Liver (tissue), 3 donors: ENCODE measurements at regions not wholly inside any gene's neighbourhood (a gene's known extent, or its start where the extent isn't known, plus 50 kb on each side); places are given as distances from the start of the nearest gene placed in this dataset.

Experiments used
- EGR1 ChIP-seq, 2 donors: IDR thresholded peaks; 2 replicates each; pipeline ENCODE4 v1.6.1; 2016 to 2018; ENCODE audit warnings: antibody characterized with exemption in 2 of 2, low read depth in 2 of 2
- JUND ChIP-seq, 2 donors: IDR thresholded peaks; 2 replicates each; pipeline ENCODE4 v1.6.1; 2016; ENCODE audit warnings: antibody characterized with exemption in 2 of 2
- NR2F2 ChIP-seq: IDR thresholded peaks from 2 replicates; pipeline ENCODE4 v1.6.1; 2016; ENCODE audit warnings: antibody characterized with exemption
- RAD21 ChIP-seq, 2 donors: IDR thresholded peaks; 2 replicates each; pipeline ENCODE4 v1.6.1; 2016; ENCODE audit warnings: antibody characterized with exemption in 2 of 2, mild to moderate bottlenecking in 2 of 2
- RXRA ChIP-seq, 2 donors: IDR thresholded peaks; 2 replicates each; pipeline ENCODE4 v1.6.1; 2017 to 2018; ENCODE audit warnings: antibody characterized with exemption in 2 of 2, mild to moderate bottlenecking in 1 of 2
- SP1 ChIP-seq: IDR thresholded peaks from 2 replicates; pipeline ENCODE4 v1.6.1; 2018; ENCODE audit warnings: antibody characterized with exemption, mild to moderate bottlenecking
- TAF1 ChIP-seq: conservative IDR thresholded peaks from 2 replicates; pipeline ENCODE4 v1.6.1; 2016; ENCODE audit warnings: antibody characterized with exemption, mild to moderate bottlenecking
- YY1 ChIP-seq: IDR thresholded peaks from 2 replicates; pipeline ENCODE4 v1.6.1; 2016; ENCODE audit warnings: antibody characterized with exemption, mild to moderate bottlenecking
- TF ChIP-seq, protein P1 (sequence below): fragments of 150-350 bp; IDR thresholded peaks from 2 replicates; pipeline ENCODE4 v1.5.1; 2017; ENCODE audit warnings: improper control_type of control experiment, low read depth, low read length; ENCODE audit not compliant: missing input control
- TF ChIP-seq, protein P2 (sequence below): IDR thresholded peaks from 2 replicates; pipeline ENCODE4 v1.6.1; 2016; ENCODE audit warnings: antibody characterized with exemption
- TF ChIP-seq, protein P3 (sequence below): IDR thresholded peaks from 2 replicates; pipeline ENCODE4 v1.6.1; 2016; ENCODE audit warnings: antibody characterized with exemption
- TF ChIP-seq, protein P4 (sequence below): IDR thresholded peaks from 2 replicates; pipeline ENCODE4 v1.6.1; 2016; ENCODE audit warnings: antibody characterized with exemption, mild to moderate bottlenecking
- donor health status: healthy.
- donor health status: healthy.

DNA sequence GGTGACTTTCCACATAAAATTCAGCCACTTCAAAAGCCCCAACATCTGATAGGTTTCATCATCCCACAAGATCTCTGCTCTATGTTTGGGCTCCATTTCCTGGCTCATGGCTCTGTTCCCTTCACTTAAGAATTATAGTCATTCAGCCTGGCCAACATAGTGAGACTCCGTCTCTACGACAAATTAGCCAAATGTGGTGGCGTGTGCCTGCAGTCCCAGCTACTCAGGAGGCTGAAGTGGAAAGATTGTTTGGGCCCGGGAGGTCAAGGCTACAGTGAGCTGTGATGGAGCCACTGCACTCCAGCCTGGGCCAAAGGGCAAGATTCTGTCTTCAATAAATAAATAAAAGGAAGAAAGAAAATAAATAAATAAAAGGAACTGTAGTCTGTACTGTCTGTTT is 57.9 kb upstream of the CTSV start:
- TF ChIP-seq, protein P1, sequence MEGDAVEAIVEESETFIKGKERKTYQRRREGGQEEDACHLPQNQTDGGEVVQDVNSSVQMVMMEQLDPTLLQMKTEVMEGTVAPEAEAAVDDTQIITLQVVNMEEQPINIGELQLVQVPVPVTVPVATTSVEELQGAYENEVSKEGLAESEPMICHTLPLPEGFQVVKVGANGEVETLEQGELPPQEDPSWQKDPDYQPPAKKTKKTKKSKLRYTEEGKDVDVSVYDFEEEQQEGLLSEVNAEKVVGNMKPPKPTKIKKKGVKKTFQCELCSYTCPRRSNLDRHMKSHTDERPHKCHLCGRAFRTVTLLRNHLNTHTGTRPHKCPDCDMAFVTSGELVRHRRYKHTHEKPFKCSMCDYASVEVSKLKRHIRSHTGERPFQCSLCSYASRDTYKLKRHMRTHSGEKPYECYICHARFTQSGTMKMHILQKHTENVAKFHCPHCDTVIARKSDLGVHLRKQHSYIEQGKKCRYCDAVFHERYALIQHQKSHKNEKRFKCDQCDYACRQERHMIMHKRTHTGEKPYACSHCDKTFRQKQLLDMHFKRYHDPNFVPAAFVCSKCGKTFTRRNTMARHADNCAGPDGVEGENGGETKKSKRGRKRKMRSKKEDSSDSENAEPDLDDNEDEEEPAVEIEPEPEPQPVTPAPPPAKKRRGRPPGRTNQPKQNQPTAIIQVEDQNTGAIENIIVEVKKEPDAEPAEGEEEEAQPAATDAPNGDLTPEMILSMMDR = no peak
- TF ChIP-seq, protein P2, sequence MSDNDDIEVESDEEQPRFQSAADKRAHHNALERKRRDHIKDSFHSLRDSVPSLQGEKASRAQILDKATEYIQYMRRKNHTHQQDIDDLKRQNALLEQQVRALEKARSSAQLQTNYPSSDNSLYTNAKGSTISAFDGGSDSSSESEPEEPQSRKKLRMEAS = no peak
- TF ChIP-seq, protein P3, sequence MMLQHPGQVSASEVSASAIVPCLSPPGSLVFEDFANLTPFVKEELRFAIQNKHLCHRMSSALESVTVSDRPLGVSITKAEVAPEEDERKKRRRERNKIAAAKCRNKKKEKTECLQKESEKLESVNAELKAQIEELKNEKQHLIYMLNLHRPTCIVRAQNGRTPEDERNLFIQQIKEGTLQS = no peak
- TF ChIP-seq YY1 (no peak), SP1 (no peak), EGR1 (IDR thresholded peaks at IDR 0.05; ENCODE audit: low read depth in 2 of 2) (no peak), NR2F2 (no peak), RXRA (IDR thresholded peaks at IDR 0.05) (no peak), TAF1 (no peak), JUND (IDR thresholded peaks at IDR 0.05) (no peak), RAD21 (IDR thresholded peaks at IDR 0.05) (no peak)
- TF ChIP-seq, protein P4, sequence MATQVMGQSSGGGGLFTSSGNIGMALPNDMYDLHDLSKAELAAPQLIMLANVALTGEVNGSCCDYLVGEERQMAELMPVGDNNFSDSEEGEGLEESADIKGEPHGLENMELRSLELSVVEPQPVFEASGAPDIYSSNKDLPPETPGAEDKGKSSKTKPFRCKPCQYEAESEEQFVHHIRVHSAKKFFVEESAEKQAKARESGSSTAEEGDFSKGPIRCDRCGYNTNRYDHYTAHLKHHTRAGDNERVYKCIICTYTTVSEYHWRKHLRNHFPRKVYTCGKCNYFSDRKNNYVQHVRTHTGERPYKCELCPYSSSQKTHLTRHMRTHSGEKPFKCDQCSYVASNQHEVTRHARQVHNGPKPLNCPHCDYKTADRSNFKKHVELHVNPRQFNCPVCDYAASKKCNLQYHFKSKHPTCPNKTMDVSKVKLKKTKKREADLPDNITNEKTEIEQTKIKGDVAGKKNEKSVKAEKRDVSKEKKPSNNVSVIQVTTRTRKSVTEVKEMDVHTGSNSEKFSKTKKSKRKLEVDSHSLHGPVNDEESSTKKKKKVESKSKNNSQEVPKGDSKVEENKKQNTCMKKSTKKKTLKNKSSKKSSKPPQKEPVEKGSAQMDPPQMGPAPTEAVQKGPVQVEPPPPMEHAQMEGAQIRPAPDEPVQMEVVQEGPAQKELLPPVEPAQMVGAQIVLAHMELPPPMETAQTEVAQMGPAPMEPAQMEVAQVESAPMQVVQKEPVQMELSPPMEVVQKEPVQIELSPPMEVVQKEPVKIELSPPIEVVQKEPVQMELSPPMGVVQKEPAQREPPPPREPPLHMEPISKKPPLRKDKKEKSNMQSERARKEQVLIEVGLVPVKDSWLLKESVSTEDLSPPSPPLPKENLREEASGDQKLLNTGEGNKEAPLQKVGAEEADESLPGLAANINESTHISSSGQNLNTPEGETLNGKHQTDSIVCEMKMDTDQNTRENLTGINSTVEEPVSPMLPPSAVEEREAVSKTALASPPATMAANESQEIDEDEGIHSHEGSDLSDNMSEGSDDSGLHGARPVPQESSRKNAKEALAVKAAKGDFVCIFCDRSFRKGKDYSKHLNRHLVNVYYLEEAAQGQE = no peak
